Fibroblast of villous mesenchyme (primary cell): ENCODE measurements at regions not wholly inside any gene's neighbourhood (a gene's known extent, or its start where the extent isn't known, plus 50 kb on each side); places are given as distances from the start of the nearest gene placed in this dataset.

ENCODE experiments used
- DNase-seq: peaks from one replicate; pipeline ENCODE4 v3.0.0-alpha.2; 2010; ENCODE audit warnings: low read depth
- H3K4me3 ChIP-seq: 2 replicates; pipeline ENCODE4 v1.5.1; 2011; ENCODE audit warnings: low read depth, mild to moderate bottlenecking, low read length
- TF ChIP-seq, protein P1 (sequence below): IDR thresholded peaks from 2 replicates; pipeline ENCODE4 v1.5.1; 2012; ENCODE audit warnings: low read depth, mild to moderate bottlenecking, low read length; ENCODE audit not compliant: insufficient read depth

DNA sequence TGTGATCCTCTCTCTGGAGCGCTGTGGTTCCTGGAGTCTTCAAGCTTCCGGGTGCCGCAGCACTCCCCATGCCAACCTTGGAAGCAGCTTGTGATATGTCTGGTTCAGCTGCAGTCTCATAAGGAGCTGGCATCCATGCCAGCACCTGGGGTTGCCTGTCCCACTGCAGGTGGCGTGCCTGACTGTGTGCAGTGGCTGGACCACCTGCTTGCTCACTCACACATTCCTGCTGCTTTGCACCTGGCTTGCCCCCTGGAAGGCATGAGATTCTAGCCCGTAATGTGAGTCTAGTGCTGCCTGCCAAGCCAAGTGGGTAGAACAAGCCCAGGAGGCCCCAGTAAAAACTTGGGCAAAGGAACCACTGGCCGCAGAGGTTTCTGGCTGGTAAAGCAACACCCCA lies 687.2 kb upstream of the AADAT start:
- TF ChIP-seq, protein P1, sequence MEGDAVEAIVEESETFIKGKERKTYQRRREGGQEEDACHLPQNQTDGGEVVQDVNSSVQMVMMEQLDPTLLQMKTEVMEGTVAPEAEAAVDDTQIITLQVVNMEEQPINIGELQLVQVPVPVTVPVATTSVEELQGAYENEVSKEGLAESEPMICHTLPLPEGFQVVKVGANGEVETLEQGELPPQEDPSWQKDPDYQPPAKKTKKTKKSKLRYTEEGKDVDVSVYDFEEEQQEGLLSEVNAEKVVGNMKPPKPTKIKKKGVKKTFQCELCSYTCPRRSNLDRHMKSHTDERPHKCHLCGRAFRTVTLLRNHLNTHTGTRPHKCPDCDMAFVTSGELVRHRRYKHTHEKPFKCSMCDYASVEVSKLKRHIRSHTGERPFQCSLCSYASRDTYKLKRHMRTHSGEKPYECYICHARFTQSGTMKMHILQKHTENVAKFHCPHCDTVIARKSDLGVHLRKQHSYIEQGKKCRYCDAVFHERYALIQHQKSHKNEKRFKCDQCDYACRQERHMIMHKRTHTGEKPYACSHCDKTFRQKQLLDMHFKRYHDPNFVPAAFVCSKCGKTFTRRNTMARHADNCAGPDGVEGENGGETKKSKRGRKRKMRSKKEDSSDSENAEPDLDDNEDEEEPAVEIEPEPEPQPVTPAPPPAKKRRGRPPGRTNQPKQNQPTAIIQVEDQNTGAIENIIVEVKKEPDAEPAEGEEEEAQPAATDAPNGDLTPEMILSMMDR, result no peak
- no peak overlapping the region for H3K4me3 ChIP-seq
- no peak for DNase-seq

DNA sequence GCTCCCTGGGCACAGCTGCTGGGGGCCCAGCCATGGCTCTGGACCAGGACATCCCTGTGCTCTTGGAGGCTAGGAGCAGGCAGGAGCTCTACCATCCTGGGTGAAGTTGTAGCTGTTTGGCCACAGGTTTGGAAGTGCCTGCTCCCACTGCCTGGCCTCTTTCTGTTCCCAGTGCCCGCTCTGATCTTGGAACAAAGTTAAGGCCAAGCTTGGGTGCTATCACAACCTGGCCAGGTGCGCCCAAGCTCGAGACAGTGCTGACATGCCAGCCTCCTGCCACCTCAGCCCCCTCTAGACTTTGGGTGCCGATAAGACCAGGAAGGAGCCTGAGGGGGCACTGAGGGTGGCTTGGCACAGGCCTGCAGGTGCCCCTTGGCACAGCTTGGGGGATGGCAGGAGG lies 686.1 kb upstream of the AADAT start:
- H3K4me3 ChIP-seq, result no peak overlapping the region
- DNase-seq, result no peak
- TF ChIP-seq, protein P1, result no peak

DNA sequence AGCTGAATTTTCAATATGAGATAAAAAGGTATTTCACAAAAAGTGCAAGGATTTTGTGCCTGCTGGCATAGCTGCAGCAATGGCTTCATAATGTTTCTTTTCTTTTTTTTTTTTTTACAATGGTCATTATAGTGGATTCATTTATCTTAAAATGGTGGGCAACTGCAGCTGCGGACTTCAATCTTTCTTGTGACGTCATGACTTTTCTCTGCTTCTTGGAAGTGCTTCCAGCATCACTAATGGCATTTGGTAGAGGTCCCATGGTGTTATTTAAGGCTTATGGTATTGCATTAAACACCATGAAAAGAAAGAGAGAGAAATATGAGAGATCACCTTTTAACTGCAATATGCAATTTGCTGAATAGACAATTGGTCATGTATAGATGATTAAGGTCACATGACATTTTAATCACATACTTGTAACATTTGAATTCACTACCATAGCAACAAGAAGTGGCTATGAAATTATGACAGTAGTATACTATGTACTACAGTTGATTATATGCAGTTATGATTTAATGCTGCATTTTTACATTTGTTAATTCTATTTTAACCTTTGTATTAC lies 684.0 kb upstream of the AADAT start:
- TF ChIP-seq, protein P1, result no peak
- no peak for DNase-seq
- no peak overlapping the region for H3K4me3 ChIP-seq

DNA sequence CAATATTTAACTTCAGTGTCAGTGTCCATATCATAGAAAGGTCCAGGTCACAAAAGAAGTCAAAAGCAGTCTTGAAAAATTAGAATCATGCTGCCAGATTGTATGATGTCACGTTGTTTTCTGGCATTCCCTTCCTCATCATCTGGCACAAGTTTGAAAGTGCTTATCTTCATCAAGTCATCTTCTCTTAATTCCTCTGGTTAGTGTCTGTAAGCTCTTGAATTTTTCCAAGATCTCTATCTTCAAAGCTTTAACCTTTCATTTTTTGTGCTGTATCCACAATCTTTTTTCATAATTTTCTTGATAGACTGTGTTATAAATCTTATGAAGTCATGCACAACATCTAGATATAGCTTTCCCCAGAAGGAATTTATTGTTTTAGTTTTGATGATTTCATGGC lies 682.7 kb upstream of the AADAT start:
- no peak for DNase-seq
- H3K4me3 ChIP-seq, result no peak overlapping the region
- TF ChIP-seq, protein P1, result no peak

DNA sequence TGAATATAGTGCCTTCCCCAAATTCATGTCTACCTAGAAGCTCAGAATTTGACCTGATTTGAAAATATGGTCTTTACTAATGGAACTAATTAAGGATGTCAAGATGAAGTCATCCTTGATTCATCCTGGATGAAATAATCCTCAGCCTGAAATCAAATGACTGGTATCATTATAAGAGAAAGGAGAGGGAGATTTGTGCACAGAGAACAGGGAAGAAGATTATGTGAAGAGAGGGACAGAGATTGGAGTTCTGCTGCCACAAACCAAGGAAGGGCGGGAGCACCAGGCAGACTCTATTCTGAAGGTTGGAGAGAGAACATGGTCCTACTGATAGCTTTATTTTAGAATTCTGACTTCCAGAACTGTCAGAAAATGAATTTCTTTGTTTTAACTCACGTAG lies 680.9 kb upstream of the AADAT start:
- TF ChIP-seq, protein P1, result no peak
- no peak overlapping the region for H3K4me3 ChIP-seq
- DNase-seq, result no peak

DNA sequence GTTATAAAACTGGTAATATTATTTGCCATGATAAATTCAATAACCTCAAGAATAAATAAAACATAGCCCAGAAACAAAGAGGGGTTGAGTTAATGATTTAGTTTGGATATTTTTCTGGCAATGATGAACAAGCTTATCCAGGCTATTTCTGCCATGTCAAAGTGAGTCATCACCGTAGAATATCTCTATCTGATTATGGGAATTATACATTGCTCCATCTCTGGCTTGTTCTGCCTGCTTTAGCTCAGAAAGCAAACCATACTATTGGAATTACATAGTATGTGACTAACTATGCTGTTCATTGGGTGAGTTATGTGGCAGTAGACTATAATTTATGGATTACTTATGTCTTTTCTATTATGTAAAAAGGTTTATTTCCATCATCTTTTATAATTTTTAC lies 680.1 kb upstream of the AADAT start:
- H3K4me3 ChIP-seq, result no peak overlapping the region
- DNase-seq, result no peak
- TF ChIP-seq, protein P1, result no peak

DNA sequence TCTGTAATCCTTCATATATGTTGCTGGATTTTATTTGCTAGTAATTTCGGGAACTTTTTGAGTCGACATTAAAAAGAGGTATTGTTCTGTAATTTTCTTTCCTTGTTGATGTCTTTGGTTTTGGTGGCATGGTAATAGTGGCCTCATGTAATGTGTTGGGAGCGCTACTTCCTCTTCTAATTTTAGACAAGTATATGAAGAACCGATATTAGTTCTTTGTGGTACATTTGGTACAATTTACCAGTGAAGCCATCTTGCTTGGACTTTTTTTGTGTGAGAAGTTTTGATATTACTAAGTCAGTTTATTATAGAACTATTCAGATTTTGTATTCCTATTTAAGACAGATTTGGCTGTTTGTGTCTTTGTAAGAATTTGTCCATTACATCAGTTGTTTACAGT lies 669.2 kb upstream of the AADAT start:
- H3K4me3 ChIP-seq, result no peak overlapping the region
- no peak for DNase-seq
- TF ChIP-seq, protein P1, result no peak
